ENCODE measurements at regions not wholly inside any gene's neighbourhood (a gene's known extent, or its start where the extent isn't known, plus 50 kb on each side); places are given as distances from the start of the nearest gene placed in this dataset.
"Not testable (repeated sequence)": the region's sequence is repeated elsewhere in the genome, so short reads cannot be mapped to it uniquely, and the experiment has no call there.

DNA sequence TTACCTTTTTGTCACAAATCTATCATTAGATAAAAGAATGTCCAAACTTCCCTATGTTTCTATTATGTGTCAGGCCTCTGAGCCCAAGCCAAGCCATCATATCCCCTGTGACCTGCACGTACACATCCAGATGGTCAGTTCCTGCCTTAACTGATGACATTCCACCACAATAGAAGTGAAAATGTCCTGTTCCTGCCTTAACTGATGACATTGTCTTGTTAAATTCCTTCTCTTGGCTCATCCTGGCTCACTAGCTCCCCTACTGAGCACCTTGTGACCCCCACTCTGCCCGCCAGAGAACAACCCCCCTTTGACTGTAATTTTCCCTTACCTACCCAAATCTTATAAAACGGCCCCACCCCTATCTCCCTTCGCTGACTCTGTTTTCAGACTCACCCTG lies 249.5 kb downstream of the ZNF608 start:
- H3K36me3 Mint-ChIP-seq (ENCODE audit: low read depth); H3K27me3 Mint-ChIP-seq; H3K27ac Mint-ChIP-seq; H3K4me1 Mint-ChIP-seq; POLR2A ChIA-PET; H3K9me3 Mint-ChIP-seq; DNase-seq; H3K4me3 Mint-ChIP-seq; CTCF ChIA-PET: not testable (repeated sequence)

- Mint-ChIP-seq H3K4me1 (no peaks in the 10 kb centered on the region), H3K4me3 (no peak overlapping the region), H3K36me3 (ENCODE audit: low read depth) (no peaks in the 10 kb centered on the region), H3K27me3 (no peaks in the 10 kb centered on the region), H3K9me3 (peaks cover 5% of the 10 kb centered on the region), H3K27ac (no peak overlapping the region)
- CTCF ChIA-PET: no interaction called here
- no peak for DNase-seq
- POLR2A ChIA-PET: no interaction called here
These were observed 251.8 kb downstream of the ZNF608 start for GRCh38 chr5:124494540-124495116.

- Mint-ChIP-seq H3K27me3 (no peaks in the 10 kb centered on the region), H3K4me3 (no peak overlapping the region), H3K9me3 (peaks cover 7% of the 10 kb centered on the region), H3K4me1 (no peaks in the 10 kb centered on the region), H3K36me3 (ENCODE audit: low read depth) (no peaks in the 10 kb centered on the region), H3K27ac (no peak overlapping the region)
- POLR2A ChIA-PET: no interaction called here
- CTCF ChIA-PET: no interaction called here
- no peak for DNase-seq
These were observed 253.8 kb downstream of the ZNF608 start for GRCh38 chr5:124492444-124493224.

GRCh38 chr5:124490315-124490714 lies 256.1 kb downstream of the ZNF608 start:
- H3K36me3 Mint-ChIP-seq (ENCODE audit: low read depth); POLR2A ChIA-PET; H3K4me1 Mint-ChIP-seq; CTCF ChIA-PET; H3K27me3 Mint-ChIP-seq; H3K4me3 Mint-ChIP-seq; H3K27ac Mint-ChIP-seq; DNase-seq; H3K9me3 Mint-ChIP-seq: not testable (repeated sequence)

DNA sequence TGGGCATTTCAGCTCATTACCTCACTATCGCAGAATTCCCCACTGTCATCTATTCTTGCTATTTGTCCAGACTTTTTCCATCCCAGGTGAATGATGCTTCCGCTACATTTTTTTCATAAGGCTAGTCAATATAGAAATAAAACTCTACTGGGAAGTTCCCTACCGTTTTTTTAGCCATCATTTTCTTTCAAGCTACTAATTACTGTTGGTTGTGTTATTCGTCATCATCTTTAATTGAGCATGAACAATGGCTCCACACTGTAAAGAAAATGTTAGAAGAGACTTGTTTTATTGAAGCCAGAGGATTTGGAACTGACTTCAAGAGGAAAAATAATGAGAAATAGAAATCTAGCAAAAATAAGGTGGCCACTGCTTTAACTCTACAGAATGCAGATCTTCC lies 265.0 kb downstream of the ZNF608 start:
- H3K27ac Mint-ChIP-seq: no peak overlapping the region
- H3K27me3 Mint-ChIP-seq: no peaks in the 10 kb centered on the region
- no peaks in the 10 kb centered on the region for H3K4me1 Mint-ChIP-seq
- H3K36me3 Mint-ChIP-seq (ENCODE audit: low read depth): no peaks in the 10 kb centered on the region
- POLR2A ChIA-PET: no interaction called here
- no peak overlapping the region for H3K4me3 Mint-ChIP-seq
- no peak for DNase-seq
- CTCF ChIA-PET: no interaction called here
- H3K9me3 Mint-ChIP-seq: no peaks in the 10 kb centered on the region

DNA sequence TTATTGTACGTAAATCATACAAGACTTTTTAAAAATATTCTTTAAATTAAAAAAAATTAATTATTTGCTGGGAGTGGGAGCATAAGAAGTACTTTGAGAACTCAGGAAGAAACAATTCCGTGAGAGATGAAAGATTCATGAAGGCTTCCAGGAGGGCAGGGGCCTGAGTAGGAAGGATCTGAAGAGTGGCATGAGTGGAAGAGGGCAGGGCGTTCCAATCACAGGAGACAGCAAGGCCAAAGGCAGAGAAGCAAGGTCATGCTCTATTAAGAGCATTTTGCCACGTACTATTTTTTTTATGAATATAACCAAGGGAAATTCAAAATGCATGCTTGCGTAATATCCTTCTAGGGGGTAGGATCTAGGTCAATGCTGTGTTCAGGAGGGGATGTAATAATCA lies 265.5 kb downstream of the ZNF608 start:
- DNase-seq: no peak
- no peaks in the 10 kb centered on the region for H3K36me3 Mint-ChIP-seq (ENCODE audit: low read depth)
- H3K27ac Mint-ChIP-seq: no peak overlapping the region
- H3K4me3 Mint-ChIP-seq: no peak overlapping the region
- ChIA-PET CTCF (no interaction called here), POLR2A (no interaction called here)
- H3K27me3 Mint-ChIP-seq: no peaks in the 10 kb centered on the region
- no peaks in the 10 kb centered on the region for H3K9me3 Mint-ChIP-seq
- H3K4me1 Mint-ChIP-seq: no peaks in the 10 kb centered on the region

DNA sequence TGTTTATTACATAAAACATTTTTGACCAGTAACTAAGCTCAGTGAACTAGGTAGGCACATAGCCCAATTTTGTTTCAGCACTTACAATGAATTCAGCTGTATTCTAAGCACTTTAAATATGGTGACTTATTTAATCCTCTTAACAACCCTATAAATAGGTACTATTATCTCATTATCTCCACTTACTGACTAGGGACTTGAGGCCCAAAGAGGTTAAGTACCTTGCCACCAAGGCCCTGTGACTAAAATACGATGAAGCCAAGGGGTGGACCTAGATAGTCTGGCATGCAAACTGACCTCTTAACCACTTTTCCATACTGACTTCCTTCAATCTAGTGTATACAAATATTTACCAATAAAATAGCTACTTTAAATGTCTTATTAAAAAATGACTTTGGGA lies 266.4 kb downstream of the ZNF608 start:
- H3K27me3 Mint-ChIP-seq: no peaks in the 10 kb centered on the region
- no peak overlapping the region for H3K27ac Mint-ChIP-seq
- DNase-seq: no peak
- no peaks in the 10 kb centered on the region for H3K4me1 Mint-ChIP-seq
- ChIA-PET CTCF (interaction anchor here (0.6 kb wide), 1 partner anchor 70 kb away, joined by 3 read pairs; no protein-coding TSS in a partner anchor), POLR2A (no interaction called here)
- no peak overlapping the region for H3K4me3 Mint-ChIP-seq
- H3K9me3 Mint-ChIP-seq: no peaks in the 10 kb centered on the region
- no peaks in the 10 kb centered on the region for H3K36me3 Mint-ChIP-seq (ENCODE audit: low read depth)

GRCh38 chr5:124478264-124478663 lies 268.2 kb downstream of the ZNF608 start:
- no peaks in the 10 kb centered on the region for H3K27me3 Mint-ChIP-seq
- no peak overlapping the region for H3K27ac Mint-ChIP-seq
- no peaks in the 10 kb centered on the region for H3K36me3 Mint-ChIP-seq (ENCODE audit: low read depth)
- no peaks in the 10 kb centered on the region for H3K4me1 Mint-ChIP-seq
- ChIA-PET CTCF (no interaction called here), POLR2A (no interaction called here)
- H3K4me3 Mint-ChIP-seq: no peak overlapping the region
- DNase-seq: no peak
- no peaks in the 10 kb centered on the region for H3K9me3 Mint-ChIP-seq

DNA sequence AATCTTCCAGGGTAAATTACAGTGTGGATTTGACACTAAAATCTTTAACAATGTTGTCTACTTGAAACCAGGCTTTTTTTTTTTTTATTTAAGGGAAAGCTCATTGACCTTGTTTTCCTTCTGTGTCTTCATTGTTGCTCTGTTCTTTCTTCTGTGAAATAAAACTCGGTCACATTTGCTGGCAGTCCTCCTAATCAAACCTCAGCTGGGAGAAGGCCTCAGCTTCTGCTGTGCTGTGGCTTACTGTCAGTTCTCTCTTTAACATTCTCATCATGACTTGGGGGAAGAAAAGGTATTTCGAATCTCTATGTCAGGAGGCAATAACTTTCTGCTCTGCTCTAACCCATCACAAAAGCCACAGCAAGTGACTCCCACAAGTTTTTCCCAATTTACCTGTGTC lies 268.9 kb downstream of the ZNF608 start:
- no peak for DNase-seq
- H3K36me3 Mint-ChIP-seq (ENCODE audit: low read depth): no peaks in the 10 kb centered on the region

GRCh38 chr5:124477062-124477461 lies 269.4 kb downstream of the ZNF608 start:
- ChIA-PET POLR2A (no interaction called here), CTCF (no interaction called here)
- Mint-ChIP-seq H3K4me1 (no peaks in the 10 kb centered on the region), H3K36me3 (ENCODE audit: low read depth) (no peaks in the 10 kb centered on the region), H3K4me3 (no peak overlapping the region), H3K9me3 (no peaks in the 10 kb centered on the region), H3K27ac (no peak overlapping the region), H3K27me3 (no peaks in the 10 kb centered on the region)
- no peak for DNase-seq

More for the DNA sequence above, 268.9 kb downstream of the ZNF608 start:
- Mint-ChIP-seq H3K27me3 (no peaks in the 10 kb centered on the region), H3K9me3 (no peaks in the 10 kb centered on the region), H3K4me3 (no peak overlapping the region), H3K27ac (no peak overlapping the region), H3K4me1 (no peaks in the 10 kb centered on the region)
- ChIA-PET CTCF (no interaction called here), POLR2A (no interaction called here)

GRCh38 chr5:124474528-124475215 lies 271.8 kb downstream of the ZNF608 start:
- Mint-ChIP-seq H3K27ac (no peak overlapping the region), H3K9me3 (no peaks in the 10 kb centered on the region), H3K4me3 (no peak overlapping the region), H3K27me3 (no peaks in the 10 kb centered on the region), H3K36me3 (ENCODE audit: low read depth) (no peaks in the 10 kb centered on the region), H3K4me1 (no peaks in the 10 kb centered on the region)
- POLR2A ChIA-PET: no interaction called here
- CTCF ChIA-PET: no interaction called here
- DNase-seq: no peak

GRCh38 chr5:124468671-124469411 lies 277.6 kb downstream of the ZNF608 start:
- Mint-ChIP-seq H3K27ac (no peak overlapping the region), H3K4me1 (no peaks in the 10 kb centered on the region), H3K27me3 (no peaks in the 10 kb centered on the region), H3K36me3 (ENCODE audit: low read depth) (no peaks in the 10 kb centered on the region), H3K9me3 (no peaks in the 10 kb centered on the region), H3K4me3 (no peak overlapping the region)
- CTCF ChIA-PET: no interaction called here
- POLR2A ChIA-PET: interaction anchor here (0.6 kb wide), 1 partner anchor 25 kb away, joined by 5 read pairs; no protein-coding TSS in a partner anchor
- no peak for DNase-seq

DNA sequence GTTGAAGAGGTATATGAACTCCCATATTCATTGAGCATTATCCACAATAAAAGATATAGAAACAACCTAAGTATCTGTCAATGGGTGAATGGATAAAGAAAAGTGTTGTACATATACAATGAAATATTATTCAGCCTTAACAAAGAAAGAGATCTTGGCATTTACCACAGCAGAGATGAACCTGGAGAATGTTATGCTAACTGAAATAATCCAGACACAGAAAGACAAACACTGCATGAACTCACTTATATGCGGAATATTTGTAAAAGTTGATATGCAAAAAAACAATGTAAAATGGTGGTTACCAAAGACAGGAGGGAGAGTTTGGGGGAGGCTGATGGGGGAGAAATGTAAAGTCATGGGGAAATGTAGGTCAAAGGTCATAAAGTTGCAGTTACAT lies 278.7 kb downstream of the ZNF608 start:
- Mint-ChIP-seq H3K9me3 (no peaks in the 10 kb centered on the region), H3K4me3 (no peak overlapping the region), H3K27ac (no peak overlapping the region), H3K27me3 (no peaks in the 10 kb centered on the region), H3K4me1 (no peaks in the 10 kb centered on the region), H3K36me3 (ENCODE audit: low read depth) (no peaks in the 10 kb centered on the region)
- ChIA-PET CTCF (no interaction called here), POLR2A (no interaction called here)
- DNase-seq: no peak
